Mononuclear cell (primary cell): ENCODE measurements at regions not wholly inside any gene's neighbourhood (a gene's known extent, or its start where the extent isn't known, plus 50 kb on each side); places are given as distances from the start of the nearest gene placed in this dataset.

ENCODE experiments used
- H3K27me3 ChIP-seq: 2 replicates; pipeline ENCODE4 v1.6.0; 2011; ENCODE audit warnings: low read length, control low read depth; ENCODE audit not compliant: insufficient read depth
- H3K4me1 ChIP-seq: 2 replicates; pipeline ENCODE4 v1.5.1; 2011; ENCODE audit warnings: mild to moderate bottlenecking, low read length, control low read depth; ENCODE audit not compliant: insufficient read depth
- H3K4me3 ChIP-seq: 2 replicates; pipeline ENCODE4 v1.5.1; 2011; ENCODE audit warnings: mild to moderate bottlenecking, low read length, moderate library complexity
- H3K9me3 ChIP-seq: 2 replicates; pipeline ENCODE4 v1.5.1; 2011; ENCODE audit warnings: low read depth, mild to moderate bottlenecking, control low read depth, low read length

DNA sequence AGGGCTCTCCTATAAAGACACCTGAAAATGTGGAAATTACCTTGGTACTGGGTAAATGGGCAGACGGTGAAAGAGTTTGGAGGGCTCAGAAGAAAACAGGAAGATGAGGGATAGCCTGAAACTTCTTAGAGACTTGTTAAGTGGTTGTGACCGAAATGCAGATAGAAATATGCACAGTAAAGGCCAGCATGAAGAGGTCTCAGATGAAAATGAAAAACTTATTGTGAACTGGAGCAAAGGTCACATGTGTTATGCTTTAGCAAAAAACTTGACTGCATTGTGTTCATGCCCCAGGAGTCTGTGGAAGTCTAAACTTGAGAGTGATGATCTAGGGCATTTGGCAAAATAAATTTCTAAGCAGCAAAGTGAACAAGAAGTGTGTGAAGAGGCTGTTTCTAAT lies 137.1 kb downstream of the CBLN2 start:
- H3K9me3 ChIP-seq: no peaks in the 10 kb centered on the region
- H3K4me1 ChIP-seq: no peaks in the 10 kb centered on the region
- H3K27me3 ChIP-seq: no peaks in the 10 kb centered on the region
- no peak overlapping the region for H3K4me3 ChIP-seq

DNA sequence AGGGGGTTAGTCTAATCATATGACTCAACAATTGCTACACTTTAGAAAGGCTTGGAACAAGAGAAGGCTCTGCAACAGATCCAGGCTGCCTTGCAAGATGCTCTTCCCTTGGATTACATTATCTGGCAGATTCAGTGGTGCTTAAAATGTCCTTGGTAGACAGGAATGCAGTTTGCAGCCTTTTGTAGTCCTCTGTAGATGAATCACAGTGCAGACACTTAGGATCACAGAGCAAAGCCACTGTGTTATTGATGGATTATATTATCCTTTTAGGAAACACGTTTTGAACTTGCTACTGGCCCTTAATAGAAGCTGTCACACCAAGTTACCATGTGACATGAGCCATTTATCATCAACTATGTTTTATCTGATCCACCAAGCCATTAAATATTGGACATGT lies 152.2 kb downstream of the CBLN2 start:
- H3K4me3 ChIP-seq: no peak overlapping the region
- H3K4me1 ChIP-seq: no peaks in the 10 kb centered on the region
- H3K9me3 ChIP-seq: no peaks in the 10 kb centered on the region
- no peaks in the 10 kb centered on the region for H3K27me3 ChIP-seq

GRCh38 chr18:72391427-72391826 lies 152.7 kb downstream of the CBLN2 start:
- no peaks in the 10 kb centered on the region for H3K4me1 ChIP-seq
- no peaks in the 10 kb centered on the region for H3K9me3 ChIP-seq
- H3K4me3 ChIP-seq: no peak overlapping the region
- no peaks in the 10 kb centered on the region for H3K27me3 ChIP-seq

GRCh38 chr18:72378016-72378415 lies 166.1 kb downstream of the CBLN2 start:
- Histone ChIP-seq H3K27me3 (no peaks in the 10 kb centered on the region), H3K4me3 (no peak overlapping the region), H3K9me3 (no peaks in the 10 kb centered on the region), H3K4me1 (no peaks in the 10 kb centered on the region)

DNA sequence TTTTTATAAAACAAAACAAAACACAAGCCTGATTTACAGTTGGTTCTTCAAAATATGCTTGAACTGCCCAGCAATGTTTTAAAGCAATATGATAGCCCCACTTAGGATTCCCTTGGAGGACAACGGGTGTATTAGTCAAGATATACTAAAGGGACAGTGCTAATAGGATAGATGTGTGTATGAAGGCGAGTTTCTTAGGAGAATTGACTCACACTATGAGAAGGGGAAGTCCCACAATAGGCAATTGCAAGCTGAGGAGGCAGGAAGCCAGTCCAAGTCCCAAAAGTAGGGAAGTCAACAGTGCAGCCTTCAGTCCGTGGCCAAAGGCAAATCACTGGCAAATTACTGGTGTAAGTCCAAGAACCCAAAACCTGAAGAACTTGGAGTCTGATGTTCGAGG lies 167.9 kb downstream of the CBLN2 start:
- H3K27me3 ChIP-seq: no peaks in the 10 kb centered on the region
- H3K4me1 ChIP-seq: no peaks in the 10 kb centered on the region
- H3K4me3 ChIP-seq: no peak overlapping the region
- no peaks in the 10 kb centered on the region for H3K9me3 ChIP-seq

DNA sequence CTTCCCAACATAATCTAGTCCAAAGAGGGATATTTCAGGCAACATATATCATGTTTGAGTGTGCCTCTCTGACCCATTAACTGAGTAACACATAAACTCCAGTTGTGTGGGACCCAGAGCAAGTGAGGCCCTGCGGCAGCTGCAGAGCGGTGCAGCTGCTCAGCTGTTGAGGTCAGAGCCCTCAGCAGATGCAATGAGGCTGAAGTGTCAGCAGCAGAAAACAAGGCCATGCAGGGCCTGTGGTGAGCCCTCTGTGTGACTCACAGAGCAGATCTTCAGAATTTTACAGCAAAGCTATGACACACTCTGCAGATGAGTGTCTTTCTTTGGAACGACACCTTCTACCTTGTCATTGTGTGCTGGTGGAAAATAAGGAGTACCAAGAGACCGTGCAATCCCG lies 168.5 kb downstream of the CBLN2 start:
- Histone ChIP-seq H3K4me1 (no peaks in the 10 kb centered on the region), H3K27me3 (no peaks in the 10 kb centered on the region), H3K4me3 (no peak overlapping the region), H3K9me3 (no peaks in the 10 kb centered on the region)

DNA sequence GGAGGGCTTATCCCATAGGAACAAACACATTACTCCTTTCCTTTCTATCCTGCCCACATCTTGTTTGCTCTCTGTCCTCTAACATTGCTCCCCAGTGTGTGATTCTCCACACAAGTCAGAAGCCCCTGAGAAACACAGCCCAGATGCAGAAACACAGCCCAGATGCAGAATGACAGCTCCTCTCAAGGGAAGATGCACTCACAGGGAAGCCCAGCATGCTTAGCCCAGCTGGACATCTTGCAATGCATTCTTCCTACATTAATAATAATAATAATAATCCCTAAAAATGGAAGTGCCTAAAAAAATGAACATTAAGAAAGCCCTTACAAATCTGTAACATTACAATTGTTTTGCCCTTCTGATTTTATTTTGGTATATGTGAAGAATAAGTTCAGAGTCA lies 172.1 kb downstream of the CBLN2 start:
- no peaks in the 10 kb centered on the region for H3K9me3 ChIP-seq
- no peaks in the 10 kb centered on the region for H3K4me1 ChIP-seq
- no peak overlapping the region for H3K4me3 ChIP-seq
- no peaks in the 10 kb centered on the region for H3K27me3 ChIP-seq

- no peaks in the 10 kb centered on the region for H3K9me3 ChIP-seq
- H3K4me3 ChIP-seq: no peak overlapping the region
- H3K27me3 ChIP-seq: no peaks in the 10 kb centered on the region
- H3K4me1 ChIP-seq: no peaks in the 10 kb centered on the region
Measured at GRCh38 chr18:72368308-72368707, 175.8 kb downstream of the CBLN2 start.

- H3K4me1 ChIP-seq: no peaks in the 10 kb centered on the region
- no peaks in the 10 kb centered on the region for H3K9me3 ChIP-seq
- H3K27me3 ChIP-seq: no peaks in the 10 kb centered on the region
- no peak overlapping the region for H3K4me3 ChIP-seq
Measured at GRCh38 chr18:72360634-72361033, 183.5 kb downstream of the CBLN2 start.

DNA sequence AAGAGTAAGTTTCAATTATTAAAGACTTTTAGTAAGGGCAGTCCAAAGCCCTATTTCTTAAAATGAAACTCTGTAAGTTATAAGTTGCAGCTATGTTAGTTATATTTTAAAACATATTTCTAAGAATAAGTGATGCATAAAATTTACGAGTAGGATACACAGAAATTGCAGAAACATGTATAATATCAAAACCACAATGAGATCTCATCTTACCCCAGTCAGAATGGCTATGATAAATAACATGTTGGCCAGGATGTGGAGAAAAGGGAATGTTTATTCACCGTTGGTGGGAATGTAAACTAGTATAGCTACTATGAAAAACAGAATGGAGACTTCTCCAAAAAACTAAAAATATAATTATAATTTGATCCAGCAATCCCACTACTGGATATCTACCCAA lies 201.2 kb downstream of the CBLN2 start:
- Histone ChIP-seq H3K4me3 (no peak overlapping the region), H3K4me1 (no peaks in the 10 kb centered on the region), H3K9me3 (no peaks in the 10 kb centered on the region), H3K27me3 (no peaks in the 10 kb centered on the region)

DNA sequence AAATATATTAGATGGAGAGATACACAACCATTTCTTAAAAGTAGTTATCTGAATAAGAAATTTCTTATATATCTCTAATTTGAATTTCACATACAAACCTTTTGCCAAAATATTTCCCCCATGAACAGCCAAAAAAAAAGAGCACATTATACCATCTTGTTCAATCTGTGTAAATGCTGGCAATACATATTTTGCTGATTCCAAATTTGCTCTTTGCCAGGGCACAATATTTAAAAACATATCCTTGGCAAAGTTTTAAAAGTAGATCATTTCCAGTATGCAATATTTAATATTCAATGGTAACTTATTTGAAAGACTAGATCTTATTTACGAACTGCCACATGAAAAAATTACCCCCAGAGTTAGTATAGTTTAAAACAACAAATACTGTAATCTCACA lies 204.2 kb downstream of the CBLN2 start:
- no peaks in the 10 kb centered on the region for H3K27me3 ChIP-seq
- no peaks in the 10 kb centered on the region for H3K9me3 ChIP-seq
- no peaks in the 10 kb centered on the region for H3K4me1 ChIP-seq
- no peak overlapping the region for H3K4me3 ChIP-seq

GRCh38 chr18:72336786-72337185 lies 207.4 kb downstream of the CBLN2 start:
- Histone ChIP-seq H3K4me3 (no peak overlapping the region), H3K4me1 (no peaks in the 10 kb centered on the region), H3K9me3 (no peaks in the 10 kb centered on the region), H3K27me3 (no peaks in the 10 kb centered on the region)

- Histone ChIP-seq H3K4me1 (no peaks in the 10 kb centered on the region), H3K27me3 (no peaks in the 10 kb centered on the region), H3K4me3 (no peak overlapping the region), H3K9me3 (no peaks in the 10 kb centered on the region)
Measured at GRCh38 chr18:72329533-72329932, 214.6 kb downstream of the CBLN2 start.

DNA sequence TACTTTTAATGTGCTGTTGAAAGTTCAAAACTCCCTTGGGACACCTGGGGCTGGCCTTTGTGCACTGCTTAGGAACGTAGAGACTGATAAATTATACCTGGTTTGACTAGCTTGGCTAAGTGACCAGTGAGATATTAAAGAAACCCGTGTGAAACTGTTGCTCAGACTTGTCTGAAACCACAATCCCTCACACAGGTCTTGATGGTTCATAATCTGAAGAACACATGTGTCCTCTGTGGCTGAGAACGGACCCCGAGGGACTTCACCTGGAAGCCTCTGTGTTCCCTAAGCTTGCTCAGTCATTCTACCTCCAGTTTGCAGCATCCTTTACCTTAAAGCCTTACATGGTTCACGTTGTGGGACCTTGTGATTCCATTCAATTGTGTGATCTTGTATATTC lies 218.8 kb downstream of the CBLN2 start:
- Histone ChIP-seq H3K4me1 (no peaks in the 10 kb centered on the region), H3K27me3 (no peaks in the 10 kb centered on the region), H3K4me3 (no peak overlapping the region), H3K9me3 (no peaks in the 10 kb centered on the region)

GRCh38 chr18:72324677-72325076 lies 219.5 kb downstream of the CBLN2 start:
- no peaks in the 10 kb centered on the region for H3K4me1 ChIP-seq
- H3K9me3 ChIP-seq: no peaks in the 10 kb centered on the region
- H3K27me3 ChIP-seq: no peaks in the 10 kb centered on the region
- no peak overlapping the region for H3K4me3 ChIP-seq

DNA sequence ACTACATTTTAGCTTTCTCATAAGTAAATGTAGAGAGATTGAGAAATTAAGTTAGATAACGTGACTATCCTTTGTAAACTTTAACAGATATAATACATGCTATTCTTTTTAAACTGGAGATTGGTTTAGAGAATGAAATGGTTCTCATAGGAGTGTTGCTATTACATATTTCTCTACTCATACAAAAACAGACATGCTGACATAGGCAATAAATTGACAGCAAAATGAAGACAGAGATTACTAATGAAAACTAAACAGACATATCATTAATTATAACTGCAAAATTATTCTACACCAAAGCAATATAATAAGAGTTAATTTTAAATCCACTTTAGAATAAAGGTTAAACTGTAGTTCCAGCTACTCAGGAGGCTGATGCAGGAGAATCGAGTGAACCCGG lies 227.6 kb downstream of the CBLN2 start:
- Histone ChIP-seq H3K27me3 (no peaks in the 10 kb centered on the region), H3K9me3 (no peaks in the 10 kb centered on the region), H3K4me1 (no peaks in the 10 kb centered on the region), H3K4me3 (no peak overlapping the region)
